SK-N-SH treated with all-trans-retinoic acid at 6 μM for 48 hours (cell line): ENCODE measurements at regions not wholly inside any gene's neighbourhood (a gene's known extent, or its start where the extent isn't known, plus 50 kb on each side); places are given as distances from the start of the nearest gene placed in this dataset.

ENCODE experiments used
- ATAC-seq: fragments of 200-7000 bp; cut with Tn5 transposase; 3 replicates; pipeline ENCODE4 v1.9.1; 2020; ENCODE audit warnings: mild to moderate bottlenecking, moderate library complexity
- ARNTL ChIP-seq: fragments of 450-650 bp; formaldehyde crosslinking; IDR thresholded peaks from 2 replicates; pipeline ENCODE4 v1.5.0; 2020; ENCODE audit warnings: low read depth, mild to moderate bottlenecking, moderate library complexity, borderline replicate concordance
- BACH2 ChIP-seq: fragments of 250-450 bp; sonication (Bioruptor Pico); IDR thresholded peaks from 2 replicates; pipeline ENCODE4 v1.9.0; 2021; ENCODE audit warnings: mild to moderate bottlenecking, borderline replicate concordance
- CSDC2 ChIP-seq: fragments of 250-450 bp; sonication (Bioruptor Pico); IDR thresholded peaks from 2 replicates; pipeline ENCODE4 v1.5.0; 2020; ENCODE audit warnings: mild to moderate bottlenecking, moderate library complexity
- ESRRG ChIP-seq: fragments of 250-450 bp; sonication (Bioruptor Pico); IDR thresholded peaks from 2 replicates; pipeline ENCODE4 v1.6.1; 2021; ENCODE audit warnings: mild to moderate bottlenecking
- GLIS3 ChIP-seq: fragments of 250-450 bp; sonication (Bioruptor Pico); IDR thresholded peaks from 2 replicates; pipeline ENCODE4 v1.5.0; 2020; ENCODE audit warnings: mild to moderate bottlenecking, moderate library complexity
- OSR1 ChIP-seq: fragments of 250-450 bp; sonication (Bioruptor Pico); IDR thresholded peaks from 2 replicates; pipeline ENCODE4 v1.8.0; 2022; ENCODE audit warnings: moderate library complexity, mild to moderate bottlenecking, inconsistent platforms
- PPARA ChIP-seq: fragments of 250-450 bp; sonication (Bioruptor Pico); IDR thresholded peaks from 2 replicates; pipeline ENCODE4 v1.5.0; 2020; ENCODE audit warnings: mild to moderate bottlenecking, borderline replicate concordance
- RARB ChIP-seq: fragments of 250-450 bp; sonication (Bioruptor Pico); IDR thresholded peaks from 2 replicates; pipeline ENCODE4 v1.8.0; 2021; ENCODE audit warnings: mild to moderate bottlenecking, moderate library complexity
- SNAI2 ChIP-seq: fragments of 250-450 bp; sonication (Bioruptor Pico); IDR thresholded peaks from 2 replicates; pipeline ENCODE4 v1.5.0; 2020; ENCODE audit warnings: mild to moderate bottlenecking, moderate library complexity
- TCF4 ChIP-seq: fragments of 250-450 bp; sonication (Bioruptor Pico); IDR thresholded peaks from 2 replicates; pipeline ENCODE4 v1.8.0; 2021; ENCODE audit warnings: mild to moderate bottlenecking, moderate library complexity, borderline replicate concordance
- TOX ChIP-seq: fragments of 250-450 bp; sonication (Bioruptor Pico); IDR thresholded peaks from 2 replicates; pipeline ENCODE4 v1.8.0; 2021; ENCODE audit warnings: mild to moderate bottlenecking, moderate library complexity, borderline replicate concordance
- ZFP3 ChIP-seq: fragments of 250-450 bp; sonication (Bioruptor Pico); IDR thresholded peaks from 2 replicates; pipeline ENCODE4 v1.5.0; 2020; ENCODE audit warnings: mild to moderate bottlenecking, moderate library complexity
- ZFP30 ChIP-seq: fragments of 450-650 bp; formaldehyde crosslinking; IDR thresholded peaks from 2 replicates; pipeline ENCODE4 v1.5.0; 2022; ENCODE audit warnings: mild to moderate bottlenecking, moderate library complexity
- ZNF565 ChIP-seq: fragments of 450-650 bp; formaldehyde crosslinking; conservative IDR thresholded peaks from 2 replicates; pipeline ENCODE4 v1.5.0; 2020; ENCODE audit warnings: low read depth, mild to moderate bottlenecking, moderate library complexity
- ZNF8 ChIP-seq: fragments of 450-650 bp; formaldehyde crosslinking; IDR thresholded peaks from 2 replicates; pipeline ENCODE4 v1.5.0; 2020; ENCODE audit warnings: mild to moderate bottlenecking, moderate library complexity
- TF ChIP-seq, protein P1 (sequence below): fragments of 250-450 bp; sonication (Bioruptor Pico); IDR thresholded peaks from 2 replicates; pipeline ENCODE4 v1.5.0; 2020; ENCODE audit warnings: mild to moderate bottlenecking, moderate library complexity
- TF ChIP-seq, protein P2 (sequence below): fragments of 250-450 bp; sonication (Bioruptor Pico); IDR thresholded peaks from 2 replicates; pipeline ENCODE4 v1.5.1; 2021; ENCODE audit warnings: mild to moderate bottlenecking, moderate library complexity
- TF ChIP-seq, protein P3 (sequence below): fragments of 250-450 bp; sonication (Bioruptor Pico); IDR thresholded peaks from 2 replicates; pipeline ENCODE4 v1.8.0; 2021; ENCODE audit warnings: low read depth, mild to moderate bottlenecking, moderate library complexity, borderline replicate concordance
- TF ChIP-seq, protein P4 (sequence below): fragments of 250-450 bp; sonication (Bioruptor Pico); IDR thresholded peaks from 2 replicates; pipeline ENCODE4 v1.5.1; 2020; ENCODE audit warnings: low read depth, mild to moderate bottlenecking, moderate library complexity
- TF ChIP-seq, protein P5 (sequence below): fragments of 250-450 bp; sonication (Bioruptor Pico); IDR thresholded peaks from 2 replicates; pipeline ENCODE4 v1.8.0; 2020; ENCODE audit warnings: mild to moderate bottlenecking, moderate library complexity, borderline replicate concordance

DNA sequence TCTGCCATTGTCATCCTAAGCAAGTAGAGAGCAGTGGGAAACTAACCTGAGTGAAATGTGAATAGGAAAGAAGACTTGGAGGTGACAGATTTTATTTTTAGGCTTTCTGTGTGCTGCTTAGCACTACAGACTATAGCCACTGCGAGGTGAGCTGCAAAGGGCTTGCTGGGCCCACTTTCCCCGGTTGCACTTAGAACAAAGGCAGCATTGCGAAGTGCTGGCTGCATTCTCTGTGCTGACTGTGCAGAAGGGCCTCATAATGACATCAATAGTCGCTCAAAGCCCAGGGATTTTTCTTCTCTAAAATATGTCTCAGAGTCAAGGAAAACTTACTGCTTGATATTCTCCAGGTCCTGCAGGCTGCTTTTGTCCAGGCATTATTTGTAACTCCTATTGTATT, 592.1 kb downstream of the TDRD15 start (continued):
- TF ChIP-seq TOX (CRISPR knock-in tag): no peak
- TF ChIP-seq GLIS3 (CRISPR knock-in tag): no peak
- TF ChIP-seq PPARA (CRISPR knock-in tag): no peak
- TF ChIP-seq ZNF8: no peak

DNA sequence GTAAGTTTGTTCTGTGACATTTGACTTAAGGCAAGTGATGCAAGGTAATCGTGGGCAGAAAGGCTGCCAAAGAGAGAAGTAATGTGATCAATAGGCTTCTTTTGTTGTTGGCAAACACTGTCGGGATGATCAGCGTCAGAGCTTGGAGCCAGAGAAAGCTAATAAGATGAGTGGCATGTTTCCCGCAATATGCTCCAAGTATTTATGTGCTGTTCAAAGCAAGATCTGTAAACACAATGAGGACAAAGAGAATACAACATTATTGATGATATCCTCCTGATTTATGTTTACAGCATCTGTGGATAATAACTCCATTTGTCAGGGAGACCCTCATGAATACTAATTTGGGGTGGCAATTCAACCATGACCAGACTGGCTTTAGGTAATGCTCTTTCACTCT, 603.3 kb downstream of the TDRD15 start:
- no peak for TF ChIP-seq OSR1 (CRISPR knock-in tag)
- TF ChIP-seq RARB (CRISPR knock-in tag): no peak
- TF ChIP-seq, protein P1, sequence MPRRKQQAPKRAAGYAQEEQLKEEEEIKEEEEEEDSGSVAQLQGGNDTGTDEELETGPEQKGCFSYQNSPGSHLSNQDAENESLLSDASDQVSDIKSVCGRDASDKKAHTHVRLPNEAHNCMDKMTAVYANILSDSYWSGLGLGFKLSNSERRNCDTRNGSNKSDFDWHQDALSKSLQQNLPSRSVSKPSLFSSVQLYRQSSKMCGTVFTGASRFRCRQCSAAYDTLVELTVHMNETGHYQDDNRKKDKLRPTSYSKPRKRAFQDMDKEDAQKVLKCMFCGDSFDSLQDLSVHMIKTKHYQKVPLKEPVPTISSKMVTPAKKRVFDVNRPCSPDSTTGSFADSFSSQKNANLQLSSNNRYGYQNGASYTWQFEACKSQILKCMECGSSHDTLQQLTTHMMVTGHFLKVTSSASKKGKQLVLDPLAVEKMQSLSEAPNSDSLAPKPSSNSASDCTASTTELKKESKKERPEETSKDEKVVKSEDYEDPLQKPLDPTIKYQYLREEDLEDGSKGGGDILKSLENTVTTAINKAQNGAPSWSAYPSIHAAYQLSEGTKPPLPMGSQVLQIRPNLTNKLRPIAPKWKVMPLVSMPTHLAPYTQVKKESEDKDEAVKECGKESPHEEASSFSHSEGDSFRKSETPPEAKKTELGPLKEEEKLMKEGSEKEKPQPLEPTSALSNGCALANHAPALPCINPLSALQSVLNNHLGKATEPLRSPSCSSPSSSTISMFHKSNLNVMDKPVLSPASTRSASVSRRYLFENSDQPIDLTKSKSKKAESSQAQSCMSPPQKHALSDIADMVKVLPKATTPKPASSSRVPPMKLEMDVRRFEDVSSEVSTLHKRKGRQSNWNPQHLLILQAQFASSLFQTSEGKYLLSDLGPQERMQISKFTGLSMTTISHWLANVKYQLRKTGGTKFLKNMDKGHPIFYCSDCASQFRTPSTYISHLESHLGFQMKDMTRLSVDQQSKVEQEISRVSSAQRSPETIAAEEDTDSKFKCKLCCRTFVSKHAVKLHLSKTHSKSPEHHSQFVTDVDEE: no peak
- TF ChIP-seq PPARA (CRISPR knock-in tag): no peak
- TF ChIP-seq BACH2 (CRISPR knock-in tag): no peak
- TF ChIP-seq ZFP3 (CRISPR knock-in tag): no peak
- TF ChIP-seq TCF4 (CRISPR knock-in tag): no peak
- no peak for TF ChIP-seq ZFP30
- TF ChIP-seq ZNF8: no peak
- no peak for ATAC-seq

DNA sequence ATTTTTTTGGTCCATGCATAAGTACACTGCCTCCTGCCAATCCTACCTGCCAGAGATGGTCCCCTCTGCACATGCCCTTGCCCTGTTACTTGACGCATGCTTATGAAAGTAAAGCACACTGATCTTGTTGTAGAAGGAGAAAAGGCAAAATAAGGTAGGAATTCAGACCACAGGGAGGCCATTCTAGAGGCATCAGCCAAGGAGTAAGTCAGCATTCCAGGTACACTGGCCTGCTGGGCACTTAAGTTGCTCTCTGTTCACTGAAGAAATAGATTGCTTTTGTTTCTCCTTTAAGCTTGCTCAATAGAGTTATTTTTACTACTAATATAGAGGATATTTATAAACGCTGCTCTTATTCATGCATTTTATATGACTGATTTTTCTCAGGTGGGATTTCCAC, 604.4 kb downstream of the TDRD15 start:
- TF ChIP-seq BACH2 (CRISPR knock-in tag): no peak
- TF ChIP-seq, protein P2, sequence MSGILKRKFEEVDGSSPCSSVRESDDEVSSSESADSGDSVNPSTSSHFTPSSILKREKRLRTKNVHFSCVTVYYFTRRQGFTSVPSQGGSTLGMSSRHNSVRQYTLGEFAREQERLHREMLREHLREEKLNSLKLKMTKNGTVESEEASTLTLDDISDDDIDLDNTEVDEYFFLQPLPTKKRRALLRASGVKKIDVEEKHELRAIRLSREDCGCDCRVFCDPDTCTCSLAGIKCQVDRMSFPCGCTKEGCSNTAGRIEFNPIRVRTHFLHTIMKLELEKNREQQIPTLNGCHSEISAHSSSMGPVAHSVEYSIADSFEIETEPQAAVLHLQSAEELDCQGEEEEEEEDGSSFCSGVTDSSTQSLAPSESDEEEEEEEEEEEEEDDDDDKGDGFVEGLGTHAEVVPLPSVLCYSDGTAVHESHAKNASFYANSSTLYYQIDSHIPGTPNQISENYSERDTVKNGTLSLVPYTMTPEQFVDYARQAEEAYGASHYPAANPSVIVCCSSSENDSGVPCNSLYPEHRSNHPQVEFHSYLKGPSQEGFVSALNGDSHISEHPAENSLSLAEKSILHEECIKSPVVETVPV: no peak
- no peak for TF ChIP-seq OSR1 (CRISPR knock-in tag)
- TF ChIP-seq ARNTL (CRISPR knock-in tag): no peak
- TF ChIP-seq RARB (CRISPR knock-in tag): no peak
- TF ChIP-seq ZFP30: no peak
- no peak for TF ChIP-seq CSDC2 (CRISPR knock-in tag)
- TF ChIP-seq, all 23 proteins: peak for 0
- no peak for ATAC-seq

DNA sequence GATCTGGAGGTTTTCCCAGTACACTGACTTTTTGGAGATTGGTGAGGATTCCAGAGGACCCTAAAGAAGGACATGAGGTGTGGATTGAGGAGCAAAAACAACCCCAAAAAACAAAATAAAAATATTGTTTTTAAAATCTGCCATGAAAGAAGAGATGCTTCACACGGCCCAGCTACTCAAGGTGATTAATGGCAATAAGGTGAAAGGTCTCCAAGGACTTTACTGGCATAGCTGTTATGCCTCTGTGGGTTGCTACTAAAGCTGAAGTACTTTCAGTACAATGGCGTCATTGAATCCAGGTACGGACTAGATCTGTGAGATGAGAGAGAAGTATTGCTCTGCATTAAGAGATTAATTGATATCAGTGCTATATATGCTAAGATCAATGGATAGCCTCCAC, 606.4 kb downstream of the TDRD15 start:
- TF ChIP-seq ESRRG: no peak
- TF ChIP-seq ZNF8: no peak
- no peak for TF ChIP-seq ZNF565 (CRISPR knock-in tag)
- TF ChIP-seq, protein P1: no peak
- TF ChIP-seq OSR1 (CRISPR knock-in tag): no peak
- no peak for TF ChIP-seq ARNTL (CRISPR knock-in tag)
- TF ChIP-seq GLIS3 (CRISPR knock-in tag): no peak
- no peak for TF ChIP-seq PPARA (CRISPR knock-in tag)
- no peak for TF ChIP-seq SNAI2 (CRISPR knock-in tag)
- TF ChIP-seq RARB (CRISPR knock-in tag): no peak
- TF ChIP-seq, protein P3, sequence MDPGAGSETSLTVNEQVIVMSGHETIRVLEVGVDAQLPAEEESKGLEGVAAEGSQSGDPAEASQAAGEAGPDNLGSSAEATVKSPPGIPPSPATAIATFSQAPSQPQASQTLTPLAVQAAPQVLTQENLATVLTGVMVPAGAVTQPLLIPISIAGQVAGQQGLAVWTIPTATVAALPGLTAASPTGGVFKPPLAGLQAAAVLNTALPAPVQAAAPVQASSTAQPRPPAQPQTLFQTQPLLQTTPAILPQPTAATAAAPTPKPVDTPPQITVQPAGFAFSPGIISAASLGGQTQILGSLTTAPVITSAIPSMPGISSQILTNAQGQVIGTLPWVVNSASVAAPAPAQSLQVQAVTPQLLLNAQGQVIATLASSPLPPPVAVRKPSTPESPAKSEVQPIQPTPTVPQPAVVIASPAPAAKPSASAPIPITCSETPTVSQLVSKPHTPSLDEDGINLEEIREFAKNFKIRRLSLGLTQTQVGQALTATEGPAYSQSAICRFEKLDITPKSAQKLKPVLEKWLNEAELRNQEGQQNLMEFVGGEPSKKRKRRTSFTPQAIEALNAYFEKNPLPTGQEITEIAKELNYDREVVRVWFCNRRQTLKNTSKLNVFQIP (CRISPR knock-in tag): no peak
- no peak for ATAC-seq

DNA sequence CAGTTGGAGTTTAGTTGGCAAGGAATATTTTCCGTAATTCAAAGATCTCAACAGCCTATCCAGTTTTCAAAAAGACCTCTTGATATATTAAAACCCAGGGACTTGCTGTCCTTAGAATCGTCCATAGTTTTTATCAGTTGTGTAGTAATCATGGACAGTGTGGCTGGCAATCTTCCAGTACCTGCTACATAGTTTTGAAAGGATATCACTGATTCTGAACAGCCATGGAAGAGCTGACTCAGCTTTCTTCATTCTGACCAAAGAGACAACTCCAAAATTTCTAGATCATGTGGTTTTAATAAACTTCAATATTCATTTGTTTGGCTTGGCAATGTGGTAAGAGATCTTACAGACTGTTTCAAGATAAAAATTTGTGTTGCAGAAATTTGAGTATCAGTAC, 616.7 kb downstream of the TDRD15 start:
- no peak for ATAC-seq
- TF ChIP-seq, protein P4, sequence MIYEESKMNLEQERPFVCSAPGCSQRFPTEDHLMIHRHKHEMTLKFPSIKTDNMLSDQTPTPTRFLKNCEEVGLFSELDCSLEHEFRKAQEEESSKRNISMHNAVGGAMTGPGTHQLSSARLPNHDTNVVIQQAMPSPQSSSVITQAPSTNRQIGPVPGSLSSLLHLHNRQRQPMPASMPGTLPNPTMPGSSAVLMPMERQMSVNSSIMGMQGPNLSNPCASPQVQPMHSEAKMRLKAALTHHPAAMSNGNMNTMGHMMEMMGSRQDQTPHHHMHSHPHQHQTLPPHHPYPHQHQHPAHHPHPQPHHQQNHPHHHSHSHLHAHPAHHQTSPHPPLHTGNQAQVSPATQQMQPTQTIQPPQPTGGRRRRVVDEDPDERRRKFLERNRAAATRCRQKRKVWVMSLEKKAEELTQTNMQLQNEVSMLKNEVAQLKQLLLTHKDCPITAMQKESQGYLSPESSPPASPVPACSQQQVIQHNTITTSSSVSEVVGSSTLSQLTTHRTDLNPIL: no peak
- TF ChIP-seq ZNF8 (no peak), ESRRG (no peak), BACH2 (CRISPR knock-in tag) (no peak; the same call in 1 of the 2 replicates), SNAI2 (CRISPR knock-in tag) (no peak), TCF4 (CRISPR knock-in tag) (peak; percentile 76)
- TF ChIP-seq, protein P5, sequence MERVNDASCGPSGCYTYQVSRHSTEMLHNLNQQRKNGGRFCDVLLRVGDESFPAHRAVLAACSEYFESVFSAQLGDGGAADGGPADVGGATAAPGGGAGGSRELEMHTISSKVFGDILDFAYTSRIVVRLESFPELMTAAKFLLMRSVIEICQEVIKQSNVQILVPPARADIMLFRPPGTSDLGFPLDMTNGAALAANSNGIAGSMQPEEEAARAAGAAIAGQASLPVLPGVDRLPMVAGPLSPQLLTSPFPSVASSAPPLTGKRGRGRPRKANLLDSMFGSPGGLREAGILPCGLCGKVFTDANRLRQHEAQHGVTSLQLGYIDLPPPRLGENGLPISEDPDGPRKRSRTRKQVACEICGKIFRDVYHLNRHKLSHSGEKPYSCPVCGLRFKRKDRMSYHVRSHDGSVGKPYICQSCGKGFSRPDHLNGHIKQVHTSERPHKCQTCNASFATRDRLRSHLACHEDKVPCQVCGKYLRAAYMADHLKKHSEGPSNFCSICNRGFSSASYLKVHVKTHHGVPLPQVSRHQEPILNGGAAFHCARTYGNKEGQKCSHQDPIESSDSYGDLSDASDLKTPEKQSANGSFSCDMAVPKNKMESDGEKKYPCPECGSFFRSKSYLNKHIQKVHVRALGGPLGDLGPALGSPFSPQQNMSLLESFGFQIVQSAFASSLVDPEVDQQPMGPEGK (CRISPR knock-in tag): no peak
- TF ChIP-seq, protein P3 (CRISPR knock-in tag): no peak
